NCI-H524 treated with DMSO at 0.1 percent for 48 hours (cell line): ENCODE measurements at regions not wholly inside any gene's neighbourhood (a gene's known extent, or its start where the extent isn't known, plus 50 kb on each side); places are given as distances from the start of the nearest gene placed in this dataset.
"Not testable (repeated sequence)": the region's sequence is repeated elsewhere in the genome, so short reads cannot be mapped to it uniquely, and the experiment has no call there.

Experiments
- DNase-seq: peaks from one replicate; lab custom pipeline; 2025; lab: John Stamatoyannopoulos, UW

DNA sequence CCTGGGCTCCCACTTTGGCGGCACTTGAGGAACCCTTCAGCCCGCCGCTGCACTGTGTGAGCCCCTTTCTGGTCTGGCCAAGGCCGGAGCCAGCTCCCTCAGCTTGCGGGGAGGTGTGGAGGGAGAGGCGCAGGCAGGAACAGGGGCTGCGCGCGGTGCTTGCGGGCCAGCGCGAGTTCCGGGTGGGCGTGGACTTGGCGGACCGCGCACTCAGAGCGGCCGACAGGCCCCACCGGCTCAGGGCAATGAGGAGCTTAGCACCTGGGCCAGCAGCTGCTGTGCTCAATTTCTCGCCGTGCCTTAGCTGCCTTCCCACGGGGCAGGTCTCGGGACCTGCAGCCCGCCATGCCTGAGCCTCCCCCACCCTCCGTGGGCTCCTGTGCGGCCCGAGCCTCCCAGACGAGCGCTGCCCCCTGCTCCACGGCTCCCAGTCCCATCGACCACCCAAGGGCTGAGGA lies 324.8 kb downstream of the RAD51AP2 start:
- not testable (repeated sequence) for DNase-seq

- no peak for DNase-seq
Measured at GRCh38 chr2:17191223-17191622, 327.0 kb downstream of the RAD51AP2 start.

- DNase-seq: no peak
Measured at GRCh38 chr2:17190527-17190926, 327.7 kb downstream of the RAD51AP2 start.

- DNase-seq: no peak
Measured at GRCh38 chr2:17188721-17189120, 329.5 kb downstream of the RAD51AP2 start.

- DNase-seq: no peak
Measured at GRCh38 chr2:17184512-17184911, 333.7 kb downstream of the RAD51AP2 start.

DNA sequence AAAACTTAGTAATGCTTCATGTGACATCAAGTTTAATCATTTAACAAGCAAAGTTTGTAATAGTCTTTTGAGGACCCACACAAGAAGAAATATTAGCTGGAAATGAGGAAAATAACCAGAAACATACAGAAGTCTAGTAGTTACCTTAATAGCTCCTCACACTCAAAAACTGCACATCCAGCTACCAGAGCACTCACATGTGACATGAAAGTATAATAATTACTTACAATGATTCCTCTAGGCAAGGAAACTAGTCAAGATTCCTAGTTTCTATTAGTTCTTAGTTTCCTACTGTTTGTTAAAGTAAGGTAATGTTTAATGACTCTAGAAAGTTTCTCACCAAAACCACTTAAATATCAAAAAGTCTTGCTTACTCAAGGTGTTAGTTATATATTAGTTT lies 335.8 kb downstream of the RAD51AP2 start:
- DNase-seq: no peak

- DNase-seq: no peak
Measured at GRCh38 chr2:17181051-17181752, 337.0 kb downstream of the RAD51AP2 start.

DNA sequence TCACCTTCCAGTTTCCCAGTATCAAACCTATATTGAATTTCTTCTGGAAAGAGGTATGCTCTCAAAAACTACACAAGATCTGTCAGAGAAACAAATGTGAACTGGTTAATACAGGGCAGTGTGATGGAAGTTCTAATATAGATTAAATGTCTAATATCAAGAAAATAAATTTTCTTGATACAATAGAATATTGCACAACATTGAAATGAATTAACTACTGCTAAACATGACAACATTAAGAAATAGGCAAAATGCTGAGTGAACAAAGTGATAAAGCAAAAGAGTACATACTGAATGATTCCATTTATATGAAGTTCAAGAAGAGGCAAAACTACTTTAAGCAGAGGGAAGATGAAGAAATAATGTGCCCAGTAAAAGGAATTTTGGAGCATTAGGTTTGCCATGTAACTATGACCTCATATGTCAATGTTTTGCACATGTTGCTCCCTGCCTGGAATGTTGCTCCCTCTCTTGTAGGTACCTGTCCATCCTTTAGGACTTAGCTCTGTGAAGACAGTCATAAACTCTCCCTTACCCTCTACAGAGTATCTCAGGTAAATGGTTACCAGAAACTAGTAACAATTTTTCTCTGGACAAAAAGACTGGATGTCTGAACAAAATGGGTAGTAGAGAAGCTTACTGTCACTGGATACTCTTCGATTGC lies 339.0 kb downstream of the RAD51AP2 start:
- no peak for DNase-seq

DNA sequence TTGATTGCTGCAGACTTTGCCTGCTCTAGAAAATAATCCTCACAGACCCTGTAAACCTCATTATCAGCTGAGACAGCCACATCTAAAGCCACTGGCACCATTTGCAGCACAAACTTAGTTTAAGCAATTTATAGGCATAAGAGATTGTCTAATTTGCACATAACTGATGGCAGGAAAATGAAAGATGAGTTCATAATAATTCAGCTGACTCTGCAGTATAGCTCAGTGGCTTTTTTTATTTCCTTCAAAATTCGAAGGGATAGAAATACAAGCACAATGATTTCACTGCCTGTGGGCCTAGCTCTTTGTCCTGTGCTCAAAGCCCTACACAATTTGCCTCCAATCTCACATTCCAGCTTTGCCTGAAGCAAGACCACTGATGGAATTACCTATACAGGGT lies 341.2 kb downstream of the RAD51AP2 start:
- no peak for DNase-seq

GRCh38 chr2:17171446-17172049 lies 346.7 kb downstream of the RAD51AP2 start:
- DNase-seq: no peak

DNA sequence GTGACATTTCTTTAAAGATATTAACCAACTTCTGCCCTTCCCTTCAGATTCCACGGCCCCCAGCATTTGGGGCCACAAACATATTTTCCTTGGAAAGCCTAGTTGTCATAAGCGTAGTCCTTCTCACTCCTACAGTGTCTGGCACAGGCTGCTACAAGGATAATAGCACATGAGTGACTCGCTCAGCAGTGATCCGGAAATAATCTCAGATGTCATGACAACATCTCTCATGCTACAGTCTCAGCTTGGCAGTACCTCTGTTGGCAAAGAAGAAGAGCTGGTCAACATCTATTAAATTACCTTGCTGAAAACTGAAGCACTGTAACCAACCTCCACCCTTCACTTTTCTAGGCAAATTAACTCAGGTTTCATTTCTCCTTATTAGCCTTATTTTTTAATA lies 351.7 kb downstream of the RAD51AP2 start:
- no peak for DNase-seq

- DNase-seq: no peak
Measured at GRCh38 chr2:17164550-17164949, 353.7 kb downstream of the RAD51AP2 start.

- DNase-seq: no peak
Measured at GRCh38 chr2:17163638-17164037, 354.6 kb downstream of the RAD51AP2 start.

DNA sequence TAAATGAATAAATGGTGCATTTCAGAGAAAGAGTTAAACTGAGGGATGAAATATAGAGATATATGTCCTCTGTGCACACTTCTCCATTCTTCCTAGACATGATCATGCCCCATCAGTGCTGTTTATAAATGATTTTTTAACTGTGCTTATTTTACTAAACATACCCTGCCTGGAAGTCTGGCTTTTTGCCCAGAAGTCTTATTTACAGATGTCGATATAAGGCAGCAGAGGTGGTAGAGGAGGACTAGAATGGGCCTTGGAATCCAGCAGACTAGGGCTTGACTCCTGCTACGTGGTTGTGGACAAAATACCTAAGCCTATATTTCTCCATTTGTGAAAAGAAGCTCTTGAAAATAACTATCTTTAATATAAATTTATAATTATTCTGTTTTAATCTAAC lies 355.5 kb downstream of the RAD51AP2 start:
- DNase-seq: no peak

GRCh38 chr2:17160594-17160993 lies 357.6 kb downstream of the RAD51AP2 start:
- DNase-seq: no peak

- no peak for DNase-seq
Measured at GRCh38 chr2:17156086-17156485, 362.2 kb downstream of the RAD51AP2 start.

- no peak for DNase-seq
Measured at GRCh38 chr2:17149945-17150344, 368.3 kb downstream of the RAD51AP2 start.

GRCh38 chr2:17148407-17149145 lies 369.7 kb downstream of the RAD51AP2 start:
- DNase-seq: no peak

DNA sequence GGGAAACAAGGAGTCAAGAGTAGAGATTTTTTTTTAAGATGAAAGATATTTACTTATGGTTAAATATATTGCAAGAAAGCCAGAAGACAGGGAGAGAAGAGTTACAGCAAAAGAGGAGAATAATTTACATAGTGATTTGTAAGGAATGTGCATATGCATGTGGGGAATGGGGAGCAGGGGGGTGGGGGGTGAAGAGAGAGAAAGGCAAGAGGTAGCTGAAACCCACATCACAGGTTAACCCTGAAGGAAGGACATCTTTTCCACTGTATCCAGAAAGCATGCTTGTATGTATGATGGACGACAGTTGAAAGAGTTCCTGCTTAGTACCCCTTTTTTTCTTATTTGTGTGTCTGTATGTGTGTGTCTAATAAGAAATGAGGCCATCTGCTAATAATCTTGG lies 371.9 kb downstream of the RAD51AP2 start:
- no peak for DNase-seq

DNA sequence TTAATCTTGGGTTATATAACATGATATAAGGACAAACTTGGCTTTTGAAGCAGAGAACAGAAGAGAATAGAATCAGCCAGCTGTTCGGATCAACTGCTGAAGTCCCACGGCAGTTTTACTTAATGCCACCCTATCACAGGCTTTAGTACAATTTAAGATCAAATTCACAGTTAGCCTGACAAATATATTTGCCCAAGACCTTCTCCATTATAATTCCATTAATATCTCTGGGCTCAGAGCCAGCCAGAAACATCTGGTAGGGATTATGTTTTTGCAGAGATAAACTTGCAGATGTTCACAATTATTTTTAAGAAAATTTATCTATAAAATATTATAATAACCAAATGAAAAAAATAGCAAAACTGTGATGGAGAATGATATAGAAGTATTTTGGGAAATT lies 381.4 kb downstream of the RAD51AP2 start:
- DNase-seq: peak; percentile 19

DNA sequence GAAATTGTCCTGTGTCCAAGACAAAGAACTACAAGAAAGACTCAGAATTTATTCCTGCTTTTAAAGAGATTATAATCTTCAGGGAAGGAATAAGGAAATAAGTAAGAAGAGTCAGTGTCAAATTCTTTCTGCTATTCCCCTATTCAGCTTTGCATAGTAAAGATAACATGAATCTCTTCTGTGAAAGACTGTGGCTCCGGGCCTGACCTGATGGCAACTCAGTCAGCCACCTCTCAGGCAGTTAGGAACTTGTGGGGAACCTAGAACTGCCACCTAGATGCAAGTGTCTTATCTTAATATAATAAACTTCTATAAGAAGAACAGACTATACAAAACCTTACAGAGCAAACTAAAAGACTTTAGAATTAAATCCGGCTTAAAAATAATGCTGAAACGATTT lies 382.0 kb downstream of the RAD51AP2 start:
- DNase-seq: no peak

- DNase-seq: no peak
Measured at GRCh38 chr2:17135619-17136018, 382.6 kb downstream of the RAD51AP2 start.
